SK-N-MC (cell line): ENCODE measurements at regions not wholly inside any gene's neighbourhood (a gene's known extent, or its start where the extent isn't known, plus 50 kb on each side); places are given as distances from the start of the nearest gene placed in this dataset.

Source experiments
- EZH2 ChIP-seq: fragments of 200-600 bp; sonication (generic); IDR thresholded peaks from one replicate; pipeline ENCODE4 v1.6.1; 2017; ENCODE audit warnings: antibody characterized with exemption
- FOXP2 ChIP-seq: optimal IDR thresholded peaks from 2 replicates; pipeline ENCODE3; 2011; ENCODE audit warnings: mild to moderate bottlenecking, moderate library complexity; ENCODE audit not compliant: insufficient read depth; ENCODE audit errors: extremely low read length, control extremely low read depth
- POLR2AphosphoS5 ChIP-seq: IDR thresholded peaks from 2 replicates; pipeline ENCODE4 v1.6.1; 2012; ENCODE audit warnings: mild to moderate bottlenecking, low read depth, low read length, borderline replicate concordance

GRCh38 chr4:33369446-33369845 is 2649.3 kb downstream of the PCDH7 start:
- TF ChIP-seq POLR2AphosphoS5, result no peak
- TF ChIP-seq EZH2, result no peak
- no peak for TF ChIP-seq FOXP2
